GM19035 (cell line): ENCODE measurements at regions not wholly inside any gene's neighbourhood (a gene's known extent, or its start where the extent isn't known, plus 50 kb on each side); places are given as distances from the start of the nearest gene placed in this dataset.

Experiments
- ATAC-seq: cut with Tn5 transposase; IDR thresholded peaks from one replicate; pipeline ENCODE4 v1.9.1; 2021; ENCODE audit not compliant: unreplicated experiment

DNA sequence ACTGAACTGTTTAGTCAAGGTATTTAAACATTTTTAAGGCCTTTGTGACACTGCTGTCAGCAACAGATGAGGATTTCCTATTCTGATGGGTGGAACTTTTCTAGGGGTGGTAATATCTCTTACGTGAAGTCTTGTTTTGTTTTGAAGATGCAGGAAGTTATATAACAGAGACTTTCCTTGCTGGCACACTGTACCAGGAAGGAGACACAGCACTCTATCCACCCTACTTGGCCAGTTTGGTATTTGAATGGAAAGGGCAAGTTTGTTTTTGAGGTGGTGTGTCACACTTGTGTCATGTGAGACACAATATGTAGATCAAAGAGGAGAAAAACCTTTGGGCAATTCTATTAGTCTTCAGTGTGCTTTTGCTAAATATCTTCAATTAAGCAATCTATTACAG lies 51.6 kb upstream of the SRP54 start:
- peak; percentile 53 for ATAC-seq

DNA sequence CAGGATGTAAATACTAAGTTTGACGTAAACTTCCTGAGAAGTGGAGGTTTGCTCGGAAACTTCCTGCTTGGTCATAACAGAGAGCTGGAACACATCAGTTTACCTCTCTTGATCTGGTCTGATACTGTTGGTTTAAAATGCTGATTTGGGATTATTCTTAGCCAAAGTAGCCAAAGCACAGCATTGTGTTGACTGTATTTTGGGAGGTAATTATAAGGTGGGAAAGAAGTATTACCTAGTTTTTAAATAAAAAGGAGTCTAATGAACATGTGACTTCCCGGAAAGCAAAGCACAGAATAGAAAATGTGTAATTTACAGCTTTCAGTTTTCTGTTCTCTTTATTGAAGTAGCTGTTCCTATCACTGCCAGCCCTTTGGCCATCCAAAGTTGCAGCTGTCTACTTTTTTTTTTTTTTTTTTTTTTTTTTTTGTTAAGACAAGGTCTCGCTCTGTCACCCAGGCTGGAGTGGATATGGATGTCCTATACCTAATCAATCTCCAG lies 52.2 kb upstream of the SRP54 start:
- ATAC-seq: peak; percentile 81

DNA sequence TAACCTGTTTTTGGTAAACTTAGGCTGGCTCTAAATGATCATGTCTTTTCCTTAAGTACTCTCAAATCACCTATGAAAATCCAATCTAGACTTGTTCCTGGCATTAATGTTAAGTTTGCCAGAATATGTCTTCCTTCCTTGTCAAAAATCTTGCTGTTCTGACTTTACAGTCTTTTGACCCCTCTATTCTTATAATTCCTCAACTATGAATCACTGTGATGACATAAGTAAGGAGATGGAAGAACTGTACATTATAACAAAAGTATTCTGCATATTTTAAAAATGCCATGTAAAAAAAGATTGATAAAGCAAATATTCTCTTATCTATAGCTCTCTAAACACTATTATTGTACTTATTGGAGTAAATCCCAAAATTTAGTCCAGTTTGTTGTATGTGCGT lies 51.4 kb upstream of the BAZ1A start:
- ATAC-seq: no peak
